IPS-18a (cell line): ENCODE measurements at regions not wholly inside any gene's neighbourhood (a gene's known extent, or its start where the extent isn't known, plus 50 kb on each side); places are given as distances from the start of the nearest gene placed in this dataset.

Experiments
- H3K27ac ChIP-seq: one replicate; pipeline ENCODE4 v1.5.1; 2013; ENCODE audit warnings: low read length
- H3K27me3 ChIP-seq: one replicate; pipeline ENCODE4 v1.6.1; 2013; ENCODE audit warnings: mild to moderate bottlenecking, low read length; ENCODE audit not compliant: control insufficient read depth, insufficient read depth
- H3K36me3 ChIP-seq: one replicate; pipeline ENCODE4 v1.6.1; 2013; ENCODE audit warnings: low read depth, low read length; ENCODE audit not compliant: control insufficient read depth
- H3K4me1 ChIP-seq: one replicate; pipeline ENCODE4 v1.6.1; 2013; ENCODE audit warnings: low read depth, low read length; ENCODE audit not compliant: control insufficient read depth
- H3K4me3 ChIP-seq: one replicate; pipeline ENCODE4 v1.5.1; 2013; ENCODE audit warnings: low read length
- H3K9ac ChIP-seq: one replicate; pipeline ENCODE4 v1.6.1; 2013; ENCODE audit warnings: mild to moderate bottlenecking, low read length, moderate library complexity
- H3K9me3 ChIP-seq: one replicate; pipeline ENCODE4 v1.6.1; 2013; ENCODE audit warnings: low read depth, low read length; ENCODE audit not compliant: control insufficient read depth

- no peaks in the 10 kb centered on the region for H3K36me3 ChIP-seq
- no peaks in the 10 kb centered on the region for H3K27me3 ChIP-seq
- H3K9me3 ChIP-seq = no peaks in the 10 kb centered on the region
- no peak overlapping the region for H3K27ac ChIP-seq
- no peak overlapping the region for H3K4me3 ChIP-seq
- no peaks in the 10 kb centered on the region for H3K4me1 ChIP-seq
- H3K9ac ChIP-seq = no peak overlapping the region
Observed at GRCh38 chr4:151842430-151843079, 81.7 kb upstream of the GATB start.

- H3K9me3 ChIP-seq = no peaks in the 10 kb centered on the region
- no peak overlapping the region for H3K4me3 ChIP-seq
- H3K27ac ChIP-seq = no peak overlapping the region
- H3K36me3 ChIP-seq = no peaks in the 10 kb centered on the region
- H3K4me1 ChIP-seq = no peaks in the 10 kb centered on the region
- H3K9ac ChIP-seq = no peak overlapping the region
- no peaks in the 10 kb centered on the region for H3K27me3 ChIP-seq
Observed at GRCh38 chr4:151841107-151841506, 80.3 kb upstream of the GATB start.

- Histone ChIP-seq H3K4me3 (no peak overlapping the region), H3K9me3 (no peaks in the 10 kb centered on the region), H3K9ac (no peak overlapping the region), H3K4me1 (peaks cover 15% of the 10 kb centered on the region), H3K27me3 (no peaks in the 10 kb centered on the region), H3K36me3 (no peaks in the 10 kb centered on the region), H3K27ac (no peak overlapping the region)
Observed at GRCh38 chr4:151835467-151835866, 74.7 kb upstream of the GATB start.

- no peak overlapping the region for H3K4me3 ChIP-seq
- no peaks in the 10 kb centered on the region for H3K27me3 ChIP-seq
- H3K27ac ChIP-seq = no peak overlapping the region
- H3K4me1 ChIP-seq = peaks cover 15% of the 10 kb centered on the region
- H3K9ac ChIP-seq = no peak overlapping the region
- no peaks in the 10 kb centered on the region for H3K36me3 ChIP-seq
- no peaks in the 10 kb centered on the region for H3K9me3 ChIP-seq
Observed at GRCh38 chr4:151833174-151833573, 72.4 kb upstream of the GATB start.

- Histone ChIP-seq H3K4me3 (peak overlapping the region; percentile 20), H3K9me3 (no peaks in the 10 kb centered on the region), H3K27me3 (no peaks in the 10 kb centered on the region), H3K36me3 (no peaks in the 10 kb centered on the region), H3K9ac (no peak overlapping the region), H3K4me1 (peaks cover 15% of the 10 kb centered on the region), H3K27ac (no peak overlapping the region)
Observed at GRCh38 chr4:151831526-151831925, 70.7 kb upstream of the GATB start.

GRCh38 chr4:151830168-151830567 is 69.4 kb upstream of the GATB start:
- Histone ChIP-seq H3K9me3 (no peaks in the 10 kb centered on the region), H3K27ac (no peak overlapping the region), H3K9ac (no peak overlapping the region), H3K27me3 (no peaks in the 10 kb centered on the region), H3K4me1 (peaks cover 15% of the 10 kb centered on the region), H3K36me3 (no peaks in the 10 kb centered on the region), H3K4me3 (no peak overlapping the region)

GRCh38 chr4:151829309-151829708 is 68.5 kb upstream of the GATB start:
- H3K9ac ChIP-seq = no peak overlapping the region
- H3K27ac ChIP-seq = no peak overlapping the region
- H3K36me3 ChIP-seq = no peaks in the 10 kb centered on the region
- H3K27me3 ChIP-seq = no peaks in the 10 kb centered on the region
- H3K9me3 ChIP-seq = no peaks in the 10 kb centered on the region
- H3K4me3 ChIP-seq = no peak overlapping the region
- H3K4me1 ChIP-seq = peaks cover 15% of the 10 kb centered on the region

GRCh38 chr4:151824656-151825055 is 63.8 kb upstream of the GATB start:
- H3K9me3 ChIP-seq = no peaks in the 10 kb centered on the region
- no peak overlapping the region for H3K4me3 ChIP-seq
- H3K9ac ChIP-seq = no peak overlapping the region
- H3K27ac ChIP-seq = no peak overlapping the region
- H3K4me1 ChIP-seq = no peaks in the 10 kb centered on the region
- no peaks in the 10 kb centered on the region for H3K27me3 ChIP-seq
- H3K36me3 ChIP-seq = no peaks in the 10 kb centered on the region

- Histone ChIP-seq H3K4me3 (no peak overlapping the region), H3K4me1 (no peaks in the 10 kb centered on the region), H3K36me3 (no peaks in the 10 kb centered on the region), H3K9me3 (no peaks in the 10 kb centered on the region), H3K9ac (no peak overlapping the region), H3K27me3 (no peaks in the 10 kb centered on the region), H3K27ac (no peak overlapping the region)
Observed at GRCh38 chr4:151822331-151822730, 61.5 kb upstream of the GATB start.

- no peaks in the 10 kb centered on the region for H3K36me3 ChIP-seq
- H3K9me3 ChIP-seq = no peaks in the 10 kb centered on the region
- no peaks in the 10 kb centered on the region for H3K27me3 ChIP-seq
- no peak overlapping the region for H3K9ac ChIP-seq
- H3K27ac ChIP-seq = no peak overlapping the region
- H3K4me3 ChIP-seq = no peak overlapping the region
- H3K4me1 ChIP-seq = no peaks in the 10 kb centered on the region
Observed at GRCh38 chr4:151820004-151820403, 59.2 kb upstream of the GATB start.

GRCh38 chr4:151811403-151811802 is 50.6 kb upstream of the GATB start:
- H3K27ac ChIP-seq = no peak overlapping the region
- no peaks in the 10 kb centered on the region for H3K27me3 ChIP-seq
- no peak overlapping the region for H3K9ac ChIP-seq
- H3K36me3 ChIP-seq = no peaks in the 10 kb centered on the region
- H3K9me3 ChIP-seq = no peaks in the 10 kb centered on the region
- H3K4me1 ChIP-seq = peaks cover 26% of the 10 kb centered on the region
- no peak overlapping the region for H3K4me3 ChIP-seq
